HG03103 (cell line): ENCODE measurements at regions not wholly inside any gene's neighbourhood (a gene's known extent, or its start where the extent isn't known, plus 50 kb on each side); places are given as distances from the start of the nearest gene placed in this dataset.

Source experiments
- ATAC-seq: cut with Tn5 transposase; IDR thresholded peaks from one replicate; pipeline ENCODE4 v1.9.1; 2021; ENCODE audit warnings: low read depth; ENCODE audit not compliant: unreplicated experiment

DNA sequence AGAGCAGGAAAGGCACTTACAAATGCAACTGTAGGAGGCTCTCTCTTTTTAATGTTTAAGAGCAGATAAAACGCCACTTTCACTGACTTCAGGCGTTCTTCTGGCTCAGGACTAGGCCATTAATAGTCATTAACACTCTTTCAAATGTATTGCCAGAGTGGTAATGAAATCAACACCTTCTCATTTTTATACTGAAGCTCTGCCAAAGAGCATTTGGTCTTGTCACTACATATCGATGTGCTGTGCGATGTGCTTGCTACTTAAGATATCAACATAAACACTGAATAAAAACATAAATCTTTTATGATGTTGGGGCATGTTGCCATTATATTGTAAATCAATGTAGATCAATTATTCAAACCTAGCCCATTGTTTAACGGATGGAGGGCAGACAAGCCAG is 634.7 kb downstream of the ARL4A start:
- no peak for ATAC-seq

- no peak for ATAC-seq
Measured at GRCh38 chr7:13327669-13328068, 640.2 kb downstream of the ARL4A start.

DNA sequence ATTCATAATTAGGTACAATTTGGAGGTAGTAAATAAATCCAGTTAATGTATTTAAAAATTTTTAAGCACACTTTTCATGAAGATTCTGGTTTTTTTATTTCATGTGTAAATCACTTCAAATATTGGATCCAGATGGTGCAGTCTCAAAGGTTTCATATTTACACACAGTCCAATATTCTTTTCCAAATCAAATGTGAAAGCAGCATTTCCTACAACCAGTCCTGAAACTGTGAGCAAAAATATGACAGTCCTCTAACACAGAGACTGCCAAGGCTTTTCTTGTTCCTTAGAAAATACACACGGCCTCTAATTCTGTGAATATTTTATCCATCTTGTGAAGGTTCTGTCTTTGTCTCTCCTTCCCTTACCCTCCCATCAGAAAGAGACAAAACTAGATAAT is 645.9 kb downstream of the ARL4A start:
- ATAC-seq: no peak

GRCh38 chr7:13336227-13336626 is 648.8 kb downstream of the ARL4A start:
- ATAC-seq: no peak

GRCh38 chr7:13352677-13353076 is 636.8 kb downstream of the ETV1 start:
- no peak for ATAC-seq

DNA sequence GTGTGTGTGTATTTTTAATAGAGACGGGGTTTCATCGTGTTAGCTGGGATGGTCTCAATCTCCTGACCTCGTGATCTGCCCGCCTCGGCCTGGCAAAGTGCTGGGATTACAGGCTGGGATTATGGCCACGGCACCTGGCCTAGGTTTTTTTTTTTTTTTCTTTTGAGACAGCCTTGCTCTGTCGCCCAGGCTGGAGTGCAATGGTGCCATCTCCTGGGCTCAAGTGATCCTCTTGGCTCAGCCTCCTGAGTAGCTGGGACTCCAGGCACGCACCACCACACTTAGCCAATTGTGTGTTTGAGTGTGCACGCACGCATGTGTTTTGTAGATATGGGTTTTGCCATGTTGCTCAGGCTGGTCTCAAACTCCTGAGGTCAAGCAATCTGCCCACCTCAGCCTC is 629.8 kb downstream of the ETV1 start:
- no peak for ATAC-seq

GRCh38 chr7:13386741-13387140 is 602.7 kb downstream of the ETV1 start:
- no peak for ATAC-seq

- no peak for ATAC-seq
Measured at GRCh38 chr7:13407911-13408310, 581.6 kb downstream of the ETV1 start.

DNA sequence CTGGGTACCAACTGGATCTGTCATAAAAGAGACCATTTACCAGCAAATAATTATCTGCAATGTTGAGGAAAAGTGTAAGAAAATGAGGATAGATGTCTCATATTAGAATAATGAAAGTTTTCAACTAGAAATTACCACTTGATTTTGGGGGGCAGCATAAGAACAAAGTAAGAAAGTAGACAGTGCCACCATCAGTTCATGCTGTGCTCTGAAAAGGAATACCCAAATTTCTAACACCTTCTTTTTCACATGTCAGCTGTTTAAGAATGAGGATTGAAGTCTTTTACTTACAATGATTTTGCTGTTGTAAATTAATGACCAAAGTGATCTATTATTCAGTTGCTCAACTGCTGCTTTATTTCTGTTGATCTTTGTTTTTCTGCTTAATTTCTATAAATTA is 578.3 kb downstream of the ETV1 start:
- ATAC-seq: no peak

GRCh38 chr7:13411636-13412035 is 577.8 kb downstream of the ETV1 start:
- no peak for ATAC-seq

- ATAC-seq: no peak
Measured at GRCh38 chr7:13414181-13414580, 575.3 kb downstream of the ETV1 start.

GRCh38 chr7:13414661-13415107 is 574.8 kb downstream of the ETV1 start:
- no peak for ATAC-seq

GRCh38 chr7:13416071-13416470 is 573.4 kb downstream of the ETV1 start:
- ATAC-seq: no peak

DNA sequence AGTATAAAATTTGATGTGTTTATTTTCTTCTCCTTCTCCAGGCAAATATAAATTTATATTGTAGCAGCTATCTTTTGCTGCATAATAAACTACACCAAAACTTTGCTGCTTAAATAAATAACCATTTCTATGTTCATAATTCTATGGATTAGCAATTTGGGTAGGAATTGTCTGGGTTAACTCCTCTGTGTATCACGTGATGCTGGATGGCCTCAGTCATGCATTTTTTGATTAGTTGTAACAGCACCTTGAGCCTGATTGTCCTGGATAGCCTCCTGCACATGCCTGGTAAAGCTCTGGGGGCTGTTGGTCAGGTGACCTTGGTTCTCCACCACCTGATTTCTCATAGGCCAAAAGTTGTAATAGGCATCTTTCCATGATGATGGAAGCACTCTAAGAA is 572.9 kb downstream of the ETV1 start:
- ATAC-seq: no peak

DNA sequence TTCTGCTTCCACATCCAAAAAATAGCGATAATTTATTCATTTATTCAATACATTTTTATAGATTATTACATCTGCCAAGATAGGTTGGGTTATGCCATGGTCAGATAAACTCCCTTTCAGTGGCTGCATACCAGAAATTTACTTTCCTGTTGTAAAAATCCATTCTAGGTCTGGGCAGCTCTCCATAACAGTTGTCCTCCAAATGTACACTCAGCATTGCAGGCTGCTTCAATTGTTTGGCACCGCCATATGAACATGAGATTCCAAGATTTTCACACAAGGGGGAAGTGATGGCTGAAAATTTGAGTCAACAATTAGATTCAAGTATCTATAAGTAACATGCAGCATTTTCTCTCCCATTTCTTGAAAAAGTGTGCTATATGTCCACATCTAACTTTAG is 568.7 kb downstream of the ETV1 start:
- no peak for ATAC-seq

DNA sequence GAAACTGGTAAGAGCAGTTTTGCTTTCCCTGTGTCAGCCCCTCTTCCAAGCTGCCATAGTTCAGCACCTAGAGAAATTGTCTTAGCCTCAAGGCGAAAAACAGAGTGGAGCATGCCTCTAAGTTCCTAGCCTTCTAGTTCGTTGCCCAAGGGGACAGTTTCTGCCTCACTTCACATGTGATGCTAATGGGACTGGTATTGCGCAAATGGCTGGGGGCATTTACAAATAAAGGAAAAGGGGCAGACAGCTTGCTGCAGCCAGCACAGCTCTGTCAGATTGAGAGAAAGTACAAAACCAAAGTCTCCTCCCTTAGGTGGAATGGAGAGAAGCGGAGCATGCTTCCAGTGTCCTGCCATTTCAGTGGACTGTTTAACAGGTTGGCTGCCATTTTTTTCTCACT is 567.7 kb downstream of the ETV1 start:
- no peak for ATAC-seq

GRCh38 chr7:13433946-13434345 is 555.5 kb downstream of the ETV1 start:
- no peak for ATAC-seq

DNA sequence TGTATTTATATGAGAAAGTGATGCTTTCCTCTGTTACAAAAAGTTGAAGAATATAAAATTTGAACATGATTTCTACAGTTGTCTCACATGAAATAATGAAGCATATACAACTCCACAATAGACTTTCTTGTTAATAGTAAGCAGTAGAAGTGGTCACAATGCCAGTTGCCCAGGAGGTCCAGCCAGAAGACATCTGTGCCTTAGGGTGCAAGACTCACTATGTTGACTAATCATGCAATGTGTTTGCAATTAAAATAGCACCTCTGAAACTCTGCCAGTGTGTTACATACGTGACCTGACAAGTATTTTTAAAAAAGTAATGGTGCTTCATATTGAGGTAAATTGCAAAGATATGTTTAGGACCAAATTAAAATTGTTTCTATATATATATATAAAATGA is 547.2 kb downstream of the ETV1 start:
- no peak for ATAC-seq

- no peak for ATAC-seq
Measured at GRCh38 chr7:13447637-13448036, 541.8 kb downstream of the ETV1 start.

DNA sequence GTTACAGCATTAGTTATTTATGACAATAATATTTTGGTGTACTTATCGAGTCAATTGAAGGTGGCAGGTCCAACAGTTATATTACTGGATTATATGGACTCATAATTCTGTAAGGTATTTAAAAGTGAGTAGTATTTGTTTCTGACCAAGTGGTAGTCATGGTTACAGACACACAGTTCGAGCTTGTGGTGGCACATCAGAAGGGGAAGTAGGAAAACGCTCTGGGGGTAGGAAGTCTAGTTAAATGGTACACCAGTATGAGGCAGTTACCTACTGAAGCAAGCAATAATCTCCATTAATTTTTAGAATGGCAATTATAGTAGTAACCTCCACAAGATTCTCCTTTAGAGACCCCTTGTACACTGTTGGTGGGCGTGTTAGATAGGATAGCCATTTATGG is 541.2 kb downstream of the ETV1 start:
- ATAC-seq: no peak

DNA sequence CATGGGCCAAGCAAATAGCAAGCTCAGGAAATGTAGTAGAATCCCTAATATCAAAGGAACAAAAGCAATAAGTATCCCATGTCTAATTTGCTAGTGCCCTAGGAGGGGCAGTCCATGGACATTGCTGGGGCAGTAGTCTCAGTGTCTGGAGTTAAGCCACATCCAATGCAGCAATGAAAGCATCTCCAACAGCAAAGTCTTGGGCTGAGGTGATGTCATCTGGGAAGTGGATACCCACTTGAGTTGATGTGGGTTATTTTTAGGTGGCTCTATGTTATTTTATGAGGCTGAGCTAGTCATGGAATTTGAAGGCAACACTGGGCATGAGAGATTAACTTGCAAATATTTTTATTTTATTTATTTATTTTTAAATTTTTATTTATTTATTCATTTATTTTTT is 540.0 kb downstream of the ETV1 start:
- ATAC-seq: no peak

DNA sequence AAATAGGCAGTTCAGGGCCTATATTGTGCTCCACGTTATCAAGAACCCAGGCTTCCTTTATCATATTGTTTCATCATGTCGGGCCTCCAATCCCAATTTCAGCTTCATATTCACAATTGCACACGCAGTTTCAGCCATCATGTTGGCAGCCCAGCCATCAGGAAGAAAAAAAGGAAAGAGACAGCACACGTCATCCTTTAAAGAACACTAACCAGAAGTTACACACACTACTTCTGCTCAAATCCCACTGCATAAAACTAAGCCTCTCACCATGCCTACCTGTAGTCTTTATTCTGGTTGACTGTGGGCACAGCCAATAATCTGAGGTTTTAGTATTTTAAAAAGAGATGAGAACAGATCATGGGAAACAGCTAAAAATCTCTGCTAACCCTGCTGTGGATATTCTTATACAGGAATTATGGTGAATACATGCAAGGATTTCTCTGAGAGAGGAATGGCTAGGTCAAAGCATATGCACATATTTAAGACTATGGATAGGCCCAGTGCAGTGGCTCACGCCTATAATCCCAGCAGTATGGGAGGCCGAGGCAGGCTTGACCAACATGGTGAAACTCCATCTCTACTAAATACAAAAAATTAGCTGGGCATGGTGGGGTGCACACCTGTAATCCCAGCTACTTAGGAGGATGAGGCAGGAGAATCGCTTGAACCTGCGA is 534.4 kb downstream of the ETV1 start:
- ATAC-seq: no peak

GRCh38 chr7:13457790-13458189 is 531.7 kb downstream of the ETV1 start:
- ATAC-seq: no peak
